HG03520 (cell line): ENCODE measurements at regions not wholly inside any gene's neighbourhood (a gene's known extent, or its start where the extent isn't known, plus 50 kb on each side); places are given as distances from the start of the nearest gene placed in this dataset.

ENCODE experiments used
- ATAC-seq: cut with Tn5 transposase; IDR thresholded peaks from one replicate; pipeline ENCODE4 v1.9.1; 2021; ENCODE audit warnings: mild to moderate bottlenecking, moderate library complexity; ENCODE audit not compliant: unreplicated experiment

DNA sequence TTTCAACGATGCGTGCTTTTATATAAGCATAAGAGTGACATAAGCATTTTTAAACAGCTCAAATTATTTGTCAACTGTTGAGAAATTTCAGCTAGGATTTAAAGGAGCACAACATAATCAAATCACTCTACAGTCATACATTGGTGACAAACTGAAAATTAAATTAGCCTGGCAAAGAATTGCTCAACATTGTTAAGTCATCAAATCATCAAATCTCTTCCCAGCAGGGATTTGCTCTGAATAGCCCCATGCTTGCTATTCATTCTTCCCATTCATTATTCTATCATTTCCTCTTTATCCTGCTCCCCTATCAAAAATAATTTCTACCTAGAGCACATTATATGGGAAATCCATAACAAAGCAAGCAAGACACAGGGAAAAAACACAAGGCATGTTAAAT lies 198.7 kb upstream of the LUZP2 start:
- no peak for ATAC-seq

DNA sequence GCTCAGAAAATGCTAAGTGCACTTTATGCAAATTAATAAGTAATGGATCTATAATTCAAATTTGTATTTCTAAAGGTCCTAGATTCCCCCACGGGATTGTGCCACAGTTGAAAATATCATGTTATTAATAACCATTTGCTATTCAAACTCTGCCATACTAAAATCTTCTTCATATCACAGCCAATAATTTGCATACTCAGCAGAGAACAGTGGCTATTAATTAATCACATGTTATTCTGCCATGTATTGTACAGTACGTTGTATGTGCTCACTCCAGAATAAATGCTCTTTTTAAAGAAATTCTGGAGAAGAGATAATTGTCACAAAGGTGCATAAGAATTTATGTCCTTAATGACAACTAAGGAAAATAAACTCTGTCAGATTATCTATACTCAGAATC lies 184.9 kb upstream of the LUZP2 start:
- ATAC-seq: no peak

DNA sequence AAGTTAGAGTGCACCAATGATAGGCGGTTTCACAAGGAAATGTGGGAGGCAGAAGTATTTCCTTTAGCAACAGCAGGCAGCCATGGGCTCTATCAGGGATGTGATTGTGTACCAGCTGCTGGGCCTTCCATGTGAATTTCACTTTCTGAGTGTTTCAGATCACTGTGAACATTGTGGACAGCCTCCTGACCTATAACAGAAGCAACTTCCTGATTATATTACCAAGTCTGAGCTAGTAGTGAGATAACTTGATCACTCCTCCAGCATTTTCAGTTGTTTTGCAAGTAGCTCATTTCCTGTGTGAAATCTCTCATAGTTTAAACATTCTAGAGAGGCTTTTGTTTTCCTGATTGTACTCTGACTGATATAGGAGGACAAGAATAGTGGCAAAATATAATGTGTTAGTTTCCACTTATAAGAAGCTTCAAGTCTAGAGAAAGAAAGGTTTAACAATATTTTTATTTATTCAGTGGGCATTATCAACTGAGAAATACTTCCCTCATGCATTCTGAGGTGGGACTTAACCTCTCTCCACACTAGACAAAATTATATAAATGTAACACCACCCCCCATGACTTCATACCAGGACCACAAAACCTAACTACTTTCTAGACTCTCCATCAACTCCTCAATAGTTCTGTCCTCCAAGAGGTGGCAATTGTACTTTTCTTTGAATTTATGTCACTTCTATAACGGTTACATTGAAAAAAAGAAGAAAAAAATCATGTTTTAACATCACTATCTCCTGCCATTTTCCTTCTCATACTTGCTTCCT lies 184.2 kb upstream of the LUZP2 start:
- no peak for ATAC-seq

- no peak for ATAC-seq
Measured at GRCh38 chr11:24321229-24321628, 175.6 kb upstream of the LUZP2 start.

- no peak for ATAC-seq
Measured at GRCh38 chr11:24324211-24324610, 172.6 kb upstream of the LUZP2 start.

- no peak for ATAC-seq
Measured at GRCh38 chr11:24344222-24344621, 152.6 kb upstream of the LUZP2 start.

DNA sequence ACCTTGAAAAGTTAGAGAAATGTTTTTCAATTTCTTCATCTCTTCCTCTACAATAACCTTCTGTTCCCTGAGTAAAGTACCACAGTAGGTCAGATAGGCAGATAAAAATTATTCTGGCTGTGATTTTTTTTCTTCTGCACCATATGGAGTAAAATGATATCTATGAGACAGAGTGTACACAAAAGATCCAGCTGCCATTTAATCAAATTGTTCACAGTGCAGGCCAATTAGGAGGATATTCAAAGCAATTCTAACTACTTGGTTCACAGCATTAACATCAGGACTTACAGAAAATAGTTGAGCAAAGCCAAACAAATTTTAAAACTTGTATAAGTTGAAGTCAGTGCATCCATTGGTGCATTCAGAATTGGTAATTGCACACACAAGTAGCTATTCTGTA lies 147.9 kb upstream of the LUZP2 start:
- no peak for ATAC-seq

DNA sequence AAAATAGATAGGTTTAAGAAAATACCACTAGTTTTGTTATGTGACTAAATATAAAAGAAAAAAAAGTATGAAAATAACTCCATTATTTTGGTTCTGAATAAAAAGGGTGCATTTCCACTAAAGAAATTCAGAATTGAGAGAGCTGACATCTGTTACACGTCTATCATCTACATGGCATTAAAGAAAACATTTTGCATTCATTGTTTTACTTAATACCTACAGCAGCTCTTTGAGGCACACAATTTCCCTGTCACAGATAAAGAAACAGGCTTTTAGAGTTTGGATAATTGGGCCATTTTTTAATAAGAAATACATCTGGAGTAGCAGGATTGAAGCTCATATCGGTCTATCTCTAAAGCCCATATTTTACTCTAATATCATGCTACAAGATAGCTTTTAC lies 145.7 kb upstream of the LUZP2 start:
- no peak for ATAC-seq

GRCh38 chr11:24356501-24356900 lies 140.4 kb upstream of the LUZP2 start:
- no peak for ATAC-seq

DNA sequence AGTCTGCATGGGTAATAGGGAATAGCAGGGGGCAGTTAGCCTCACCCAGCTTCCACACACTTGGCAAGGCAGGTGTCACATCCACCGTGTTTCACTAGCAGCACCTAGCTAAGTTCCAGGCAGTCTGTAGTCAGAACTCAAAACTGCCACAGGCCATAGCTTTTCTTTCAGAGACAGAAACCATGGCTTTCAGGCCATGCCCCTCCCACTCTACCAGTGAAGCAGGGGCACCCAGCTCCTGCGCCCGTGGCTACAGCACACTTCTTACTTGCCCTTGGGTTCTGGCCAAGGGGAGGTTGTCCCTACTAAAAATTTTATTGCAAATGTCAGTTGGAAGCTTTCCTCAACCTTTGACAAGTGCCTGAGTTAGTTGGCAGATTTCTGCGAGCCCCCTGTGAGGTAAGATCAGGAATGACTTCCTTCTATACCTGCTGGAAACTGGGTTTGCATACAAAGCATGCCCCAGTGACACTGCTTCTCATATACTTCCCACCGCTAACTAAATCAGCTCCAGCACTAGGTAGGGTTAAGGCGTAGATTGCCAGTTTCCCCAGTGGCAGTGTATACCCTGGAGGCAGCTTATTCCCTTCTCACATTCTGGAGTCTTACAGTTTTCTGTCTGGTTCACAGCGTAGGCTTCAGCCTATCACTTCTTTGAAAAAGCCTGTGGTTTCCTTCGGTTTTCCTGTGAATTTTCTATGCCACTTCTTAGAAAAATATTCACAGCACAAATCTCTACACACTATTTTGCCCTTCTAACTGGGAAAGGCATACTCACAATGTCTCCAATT lies 139.0 kb upstream of the LUZP2 start:
- ATAC-seq: no peak

DNA sequence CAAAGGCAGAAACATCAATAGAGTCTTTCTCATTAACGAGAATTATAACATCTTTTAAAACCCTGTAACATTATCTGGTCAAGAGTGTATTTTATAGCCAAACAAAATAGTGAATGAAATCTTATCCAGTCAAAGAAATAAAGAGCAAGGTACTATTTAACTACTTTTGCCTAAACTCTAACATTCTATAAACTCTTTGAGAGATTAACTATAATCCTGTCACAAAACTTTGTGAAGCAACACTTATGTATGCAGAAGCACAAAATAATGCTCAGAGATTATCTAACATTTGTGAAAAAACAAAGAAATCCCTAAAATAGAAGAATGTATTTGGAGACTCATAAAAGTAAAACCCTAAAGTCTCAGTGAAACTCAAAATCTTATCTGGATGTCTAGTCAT lies 124.4 kb upstream of the LUZP2 start:
- ATAC-seq: no peak

- no peak for ATAC-seq
Measured at GRCh38 chr11:24373516-24373915, 123.3 kb upstream of the LUZP2 start.

GRCh38 chr11:24375351-24375750 lies 121.5 kb upstream of the LUZP2 start:
- no peak for ATAC-seq

- no peak for ATAC-seq
Measured at GRCh38 chr11:24375931-24376330, 120.9 kb upstream of the LUZP2 start.

- no peak for ATAC-seq
Measured at GRCh38 chr11:24383137-24383536, 113.7 kb upstream of the LUZP2 start.

- ATAC-seq: no peak
Measured at GRCh38 chr11:24384240-24384639, 112.6 kb upstream of the LUZP2 start.

- no peak for ATAC-seq
Measured at GRCh38 chr11:24386546-24387397, 110.1 kb upstream of the LUZP2 start.

DNA sequence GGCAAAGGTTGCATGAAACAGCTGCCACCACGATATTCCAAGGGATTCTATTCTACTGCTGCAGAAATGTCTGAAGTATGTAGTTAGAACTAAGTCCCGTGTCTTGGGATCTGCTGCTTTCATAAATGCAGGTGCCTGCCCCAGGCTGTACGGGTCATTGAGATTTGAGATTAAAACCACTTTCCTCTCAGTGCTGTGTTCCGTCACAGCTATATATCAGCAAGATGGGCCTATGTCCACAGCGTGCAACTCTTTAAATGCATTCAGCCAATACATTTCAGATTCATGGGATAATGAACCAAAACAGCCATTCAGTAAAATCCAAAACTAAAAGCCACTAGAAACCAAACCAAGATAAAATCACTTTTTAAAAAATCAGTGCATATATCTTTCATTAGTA lies 107.3 kb upstream of the LUZP2 start:
- no peak for ATAC-seq

DNA sequence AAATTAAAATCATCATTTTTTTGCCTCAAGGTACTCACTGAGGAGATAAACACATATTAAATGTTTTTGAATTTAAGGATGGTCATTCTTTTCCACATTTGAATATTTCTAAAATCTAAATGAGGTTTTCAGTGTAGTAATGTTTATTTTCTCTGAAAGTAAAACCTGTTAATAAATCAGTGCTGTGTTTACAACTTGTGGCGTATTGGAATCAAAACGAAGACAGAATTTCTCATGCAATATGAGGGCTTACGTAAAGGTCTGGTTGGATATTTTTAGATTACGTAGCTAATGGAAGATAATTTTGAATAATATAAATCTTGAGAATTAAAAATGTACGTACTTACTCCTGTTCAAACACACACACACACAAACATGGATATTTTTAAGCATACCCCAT lies 106.8 kb upstream of the LUZP2 start:
- no peak for ATAC-seq

DNA sequence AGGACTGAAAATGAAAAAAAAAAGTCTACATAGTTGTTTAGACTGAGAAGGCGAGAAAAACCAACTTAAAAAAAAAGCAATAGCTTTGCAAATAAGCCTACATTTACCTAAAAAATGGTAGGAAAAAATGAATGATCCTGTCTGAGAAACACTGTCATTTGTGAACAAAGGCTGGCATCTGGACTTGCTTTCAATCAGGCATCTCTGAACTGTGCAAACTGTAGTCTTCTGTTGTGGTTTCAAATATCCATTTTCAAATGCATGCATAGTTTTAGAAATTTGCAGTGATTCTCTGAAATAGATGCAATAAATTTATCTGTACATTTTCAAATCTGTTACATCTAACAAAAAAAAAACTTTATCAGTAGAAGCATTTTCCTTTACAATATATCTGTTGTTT lies 106.1 kb upstream of the LUZP2 start:
- ATAC-seq: no peak

GRCh38 chr11:24391167-24391566 lies 105.7 kb upstream of the LUZP2 start:
- no peak for ATAC-seq
